Activated B cell treated with CpG ODN at 0.5 μM for 24 hours (primary cell): ENCODE measurements at regions not wholly inside any gene's neighbourhood (a gene's known extent, or its start where the extent isn't known, plus 50 kb on each side); places are given as distances from the start of the nearest gene placed in this dataset.

Source experiments
- ATAC-seq: fragments of 200-7000 bp; cut with Tn5 transposase; one replicate; pipeline ENCODE4 v1.10.0; 2021; ENCODE audit warnings: low read depth, mild to moderate bottlenecking, moderate library complexity
- CTCF ChIA-PET: fragments of 350-600 bp; sonication (Branson Sonifier 250); formaldehyde crosslinking; loops from one replicate; lab custom pipeline; 2021; ENCODE audit warnings: antibody characterized with exemption; lab: Charles Lee
- POLR2A ChIA-PET: fragments of 350-600 bp; sonication (Branson Sonifier 250); formaldehyde crosslinking; loops from one replicate; lab custom pipeline; 2021; ENCODE audit warnings: antibody characterized with exemption; lab: Charles Lee
- DNase-seq: peaks from one replicate; pipeline ENCODE4 v3.0.0; 2022
- H3K27ac Mint-ChIP-seq: one replicate; pipeline ENCODE4 v1.8.0; 2020; ENCODE audit warnings: mixed read lengths
- H3K27me3 Mint-ChIP-seq: one replicate; pipeline ENCODE4 v1.8.0; 2021; ENCODE audit warnings: mixed read lengths
- H3K36me3 Mint-ChIP-seq: one replicate; pipeline ENCODE4 v1.8.0; 2021; ENCODE audit warnings: low read depth, mixed read lengths
- H3K4me1 Mint-ChIP-seq: one replicate; pipeline ENCODE4 v1.8.0; 2021; ENCODE audit warnings: mixed read lengths
- H3K4me3 Mint-ChIP-seq: one replicate; pipeline ENCODE4 v1.8.0; 2020; ENCODE audit warnings: mild to moderate bottlenecking, mixed read lengths
- H3K9me3 Mint-ChIP-seq: one replicate; pipeline ENCODE4 v1.8.0; 2020; ENCODE audit warnings: mixed read lengths
- CTCF ChIP-seq: fragments of 200-600 bp; IDR thresholded peaks from one replicate; pipeline ENCODE4 v1.8.0; 2022; ENCODE audit warnings: antibody characterized with exemption, mild to moderate bottlenecking
- intact Hi-C: fragments of 100-400 bp; cut with micrococcal nuclease; formaldehyde crosslinking; loops from one replicate; pipeline ENCODE4 v1.15.1; 2024

DNA sequence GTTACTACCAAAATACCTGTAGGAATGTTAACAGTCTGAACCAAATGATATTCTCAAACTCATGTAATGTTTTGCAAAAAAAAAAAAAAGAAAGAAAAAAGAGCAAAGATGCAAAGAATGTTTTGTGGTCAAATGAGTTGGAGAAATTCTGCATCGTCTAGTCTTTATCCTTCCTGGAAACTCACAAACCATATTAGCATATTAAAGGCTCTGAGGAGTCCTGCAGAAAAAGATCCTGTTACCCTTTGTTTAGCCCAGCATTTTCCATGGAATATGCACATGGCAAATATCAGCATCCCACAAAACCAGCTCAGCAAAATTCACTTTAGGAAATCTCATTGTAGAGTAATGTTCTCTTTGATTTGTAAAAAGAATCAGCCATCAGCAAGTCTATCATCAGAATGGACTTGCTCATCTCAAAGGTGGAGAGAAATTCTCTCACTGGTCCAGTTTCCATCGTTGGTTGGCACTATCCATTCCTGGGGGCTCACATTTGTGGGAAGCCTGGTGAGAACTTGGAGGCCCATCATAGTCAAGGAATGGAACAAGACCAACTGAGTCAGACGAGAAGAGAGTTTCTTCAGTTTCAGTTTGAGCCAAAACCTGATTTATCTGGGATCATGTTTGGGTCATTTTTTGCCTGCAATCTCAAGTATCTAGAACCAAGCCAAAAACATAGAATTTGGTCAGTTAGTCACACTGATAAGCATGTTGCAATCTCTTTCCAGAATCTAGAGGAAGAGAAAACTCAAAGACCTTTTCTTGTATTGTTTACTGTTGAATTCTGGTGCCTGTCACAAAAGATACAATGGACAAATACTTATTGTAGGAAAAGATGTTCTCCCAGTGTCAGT, 129.8 kb downstream of the TBX5 start:
- CTCF ChIA-PET: no interaction called here
- Mint-ChIP-seq H3K9me3 (no peaks in the 10 kb centered on the region), H3K4me1 (no peaks in the 10 kb centered on the region), H3K27me3 (no peaks in the 10 kb centered on the region), H3K4me3 (no peak overlapping the region), H3K36me3 (no peaks in the 10 kb centered on the region), H3K27ac (no peak overlapping the region)
- ATAC-seq: no peak
- POLR2A ChIA-PET: no interaction called here
- DNase-seq: no peak
- no peak for TF ChIP-seq CTCF
- intact Hi-C loops: no loop called here

DNA sequence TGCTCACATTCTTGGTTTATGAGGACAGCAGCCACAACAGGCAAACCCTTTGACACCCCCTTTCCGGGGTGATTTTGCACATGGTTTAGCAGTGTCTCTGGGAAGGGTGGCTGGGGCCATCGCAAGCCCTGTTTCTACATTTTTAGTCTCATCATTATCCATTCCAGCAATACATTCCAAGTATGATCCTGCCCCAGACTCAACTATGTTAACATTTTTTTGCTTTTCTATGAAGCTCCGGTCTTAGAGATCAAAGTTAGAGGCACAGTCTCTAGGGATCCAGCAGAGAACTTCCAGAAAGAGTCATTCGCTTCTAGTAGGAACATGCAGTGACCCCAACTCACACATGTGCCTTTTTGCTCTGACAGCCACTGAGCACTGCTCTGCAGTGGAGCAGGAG, 130.9 kb downstream of the TBX5 start:
- H3K4me3 Mint-ChIP-seq: no peak overlapping the region
- no peak for TF ChIP-seq CTCF
- intact Hi-C loops: no loop called here
- no peaks in the 10 kb centered on the region for H3K9me3 Mint-ChIP-seq
- H3K27me3 Mint-ChIP-seq: peaks cover 5% of the 10 kb centered on the region
- ATAC-seq: no peak
- H3K36me3 Mint-ChIP-seq: no peaks in the 10 kb centered on the region
- CTCF ChIA-PET: no interaction called here
- no peak for DNase-seq
- POLR2A ChIA-PET: no interaction called here
- H3K27ac Mint-ChIP-seq: no peak overlapping the region
- no peaks in the 10 kb centered on the region for H3K4me1 Mint-ChIP-seq

- no peak for ATAC-seq
- intact Hi-C loops: no loop called here
- Mint-ChIP-seq H3K4me3 (no peak overlapping the region), H3K9me3 (no peaks in the 10 kb centered on the region), H3K27ac (no peak overlapping the region), H3K4me1 (no peaks in the 10 kb centered on the region), H3K36me3 (no peaks in the 10 kb centered on the region), H3K27me3 (peaks cover 7% of the 10 kb centered on the region)
- ChIA-PET POLR2A (no interaction called here), CTCF (no interaction called here)
- TF ChIP-seq CTCF: no peak
- DNase-seq: no peak
These were observed 131.8 kb downstream of the TBX5 start for GRCh38 chr12:114274131-114274530.

DNA sequence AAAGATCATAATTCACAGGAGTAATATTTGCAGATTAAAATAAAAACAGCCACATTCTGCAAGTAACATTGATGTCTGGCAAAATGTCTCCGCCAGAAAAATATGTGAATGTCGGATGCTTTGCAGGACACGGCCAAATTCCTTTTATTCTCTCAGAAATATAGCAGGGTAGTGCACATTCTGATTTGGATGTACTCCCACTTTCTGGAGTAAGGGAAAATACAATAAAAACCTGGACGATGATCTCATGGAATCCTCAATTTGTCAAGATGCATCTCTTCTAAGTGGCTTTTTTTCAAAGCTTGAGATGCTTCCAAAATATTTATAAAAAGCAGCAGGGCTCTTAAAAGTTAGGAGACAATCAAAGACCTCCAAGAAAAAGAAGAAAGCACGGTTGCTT, 133.3 kb downstream of the TBX5 start:
- no peak overlapping the region for H3K27ac Mint-ChIP-seq
- no peaks in the 10 kb centered on the region for H3K4me1 Mint-ChIP-seq
- H3K9me3 Mint-ChIP-seq: no peaks in the 10 kb centered on the region
- no peak for TF ChIP-seq CTCF
- peaks cover 7% of the 10 kb centered on the region for H3K27me3 Mint-ChIP-seq
- H3K36me3 Mint-ChIP-seq: no peaks in the 10 kb centered on the region
- ATAC-seq (no peak), DNase-seq (no peak)
- intact Hi-C loops: no loop called here
- no peak overlapping the region for H3K4me3 Mint-ChIP-seq
- CTCF ChIA-PET: no interaction called here
- POLR2A ChIA-PET: no interaction called here

- no peaks in the 10 kb centered on the region for H3K9me3 Mint-ChIP-seq
- ATAC-seq (no peak), DNase-seq (no peak)
- TF ChIP-seq CTCF: no peak
- CTCF ChIA-PET: no interaction called here
- POLR2A ChIA-PET: no interaction called here
- H3K4me3 Mint-ChIP-seq: no peak overlapping the region
- H3K36me3 Mint-ChIP-seq: no peaks in the 10 kb centered on the region
- no peaks in the 10 kb centered on the region for H3K4me1 Mint-ChIP-seq
- H3K27ac Mint-ChIP-seq: no peak overlapping the region
- H3K27me3 Mint-ChIP-seq: peaks cover 7% of the 10 kb centered on the region
- intact Hi-C loops: no loop called here
These were observed 133.9 kb downstream of the TBX5 start for GRCh38 chr12:114272071-114272470.
